NB4 (cell line): ENCODE measurements at regions not wholly inside any gene's neighbourhood (a gene's known extent, or its start where the extent isn't known, plus 50 kb on each side); places are given as distances from the start of the nearest gene placed in this dataset.

Source experiments
- CTCF ChIP-seq: IDR thresholded peaks from one replicate; pipeline ENCODE4 v1.5.1; 2012; ENCODE audit warnings: low read depth, low read length
- POLR2A ChIP-seq: IDR thresholded peaks from 2 replicates; pipeline ENCODE4 v1.6.1; 2011; ENCODE audit warnings: mild to moderate bottlenecking; ENCODE audit not compliant: insufficient read length; ENCODE audit errors: extremely low read depth
- TF ChIP-seq, protein P1 (sequence below): IDR thresholded peaks from 2 replicates; pipeline ENCODE4 v1.6.1; 2011; ENCODE audit warnings: low read depth, low read length

- TF ChIP-seq CTCF (no peak), POLR2A (no peak)
- TF ChIP-seq, protein P1, sequence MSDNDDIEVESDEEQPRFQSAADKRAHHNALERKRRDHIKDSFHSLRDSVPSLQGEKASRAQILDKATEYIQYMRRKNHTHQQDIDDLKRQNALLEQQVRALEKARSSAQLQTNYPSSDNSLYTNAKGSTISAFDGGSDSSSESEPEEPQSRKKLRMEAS = no peak
Observed at GRCh38 chr19:30634996-30635975, 263.1 kb downstream of the ZNF536 start.
